GM19397 (cell line): ENCODE measurements at regions not wholly inside any gene's neighbourhood (a gene's known extent, or its start where the extent isn't known, plus 50 kb on each side); places are given as distances from the start of the nearest gene placed in this dataset.
A peak's percentile ranks its signal among the peaks of the same experiment; 100 is the strongest.
"Not testable (repeated sequence)": the region's sequence is repeated elsewhere in the genome, so short reads cannot be mapped to it uniquely, and the experiment has no call there.

Experiments
- ATAC-seq: cut with Tn5 transposase; IDR thresholded peaks from one replicate; pipeline ENCODE4 v1.9.1; 2021; ENCODE audit warnings: mild to moderate bottlenecking, moderate library complexity; ENCODE audit not compliant: unreplicated experiment

GRCh38 chr15:31177951-31178350, 76.4 kb upstream of the TRPM1 start:
- no peak for ATAC-seq

- no peak for ATAC-seq
Measured at GRCh38 chr15:31178705-31179104, 77.2 kb upstream of the TRPM1 start.

GRCh38 chr15:31179693-31180092, 78.2 kb upstream of the TRPM1 start:
- ATAC-seq = no peak

- ATAC-seq = no peak
Measured at GRCh38 chr15:31193291-31193690, 91.8 kb upstream of the TRPM1 start.

- no peak for ATAC-seq
Measured at GRCh38 chr15:31195871-31196270, 94.3 kb upstream of the TRPM1 start.

- no peak for ATAC-seq
Measured at GRCh38 chr15:31197497-31198414, 96.2 kb upstream of the TRPM1 start.

GRCh38 chr15:31200735-31201151, 99.2 kb upstream of the TRPM1 start:
- ATAC-seq = no peak

GRCh38 chr15:31202953-31203352, 101.4 kb upstream of the TRPM1 start:
- ATAC-seq = no peak

GRCh38 chr15:31203999-31204398, 102.5 kb upstream of the TRPM1 start:
- ATAC-seq = no peak

GRCh38 chr15:31206386-31207181, 105.1 kb upstream of the TRPM1 start:
- no peak for ATAC-seq

- ATAC-seq = no peak
Measured at GRCh38 chr15:31207246-31207645, 105.7 kb upstream of the TRPM1 start.

- not testable (repeated sequence) for ATAC-seq
Measured at GRCh38 chr15:31207861-31208260, 106.3 kb upstream of the TRPM1 start.

GRCh38 chr15:31208817-31209216, 107.3 kb upstream of the TRPM1 start:
- ATAC-seq = no peak

- no peak for ATAC-seq
Measured at GRCh38 chr15:31211353-31211752, 109.8 kb upstream of the TRPM1 start.

GRCh38 chr15:31212326-31213080, 111.0 kb upstream of the TRPM1 start:
- ATAC-seq = no peak

- no peak for ATAC-seq
Measured at GRCh38 chr15:31214158-31214863, 112.3 kb upstream of the KLF13 start.

- no peak for ATAC-seq
Measured at GRCh38 chr15:31214864-31215489, 111.7 kb upstream of the KLF13 start.

- peak; percentile 76 for ATAC-seq
Measured at GRCh38 chr15:31215490-31216214, 111.0 kb upstream of the KLF13 start.

- ATAC-seq = peak; percentile 47
Measured at GRCh38 chr15:31216215-31216911, 110.3 kb upstream of the KLF13 start.
